ENCODE measurements at regions not wholly inside any gene's neighbourhood (a gene's known extent, or its start where the extent isn't known, plus 50 kb on each side); places are given as distances from the start of the nearest gene placed in this dataset.

GRCh38 chr15:91553196-91553854, 300.2 kb upstream of the SLCO3A1 start:
- TF ChIP-seq CTCF (IDR thresholded peaks at IDR 0.05) (no peak), EP300 (IDR thresholded peaks at IDR 0.05) (no peak)
